Mesenchymal stem cell (in vitro differentiated cells and primary cell): ENCODE measurements at regions not wholly inside any gene's neighbourhood (a gene's known extent, or its start where the extent isn't known, plus 50 kb on each side); places are given as distances from the start of the nearest gene placed in this dataset.
A peak's percentile ranks its signal among the peaks of the same experiment; 100 is the strongest.
"Not testable (repeated sequence)": the region's sequence is repeated elsewhere in the genome, so short reads cannot be mapped to it uniquely, and the experiment has no call there.

Source experiments
- DNase-seq: peaks from one replicate; pipeline ENCODE4 v3.0.0-alpha.2; 2013
- H2AFZ ChIP-seq: one replicate; pipeline ENCODE4 v1.6.1; 2013; ENCODE audit warnings: low read depth, mild to moderate bottlenecking, control low read depth, inconsistent platforms, low read length, moderate library complexity
- H2AK5ac ChIP-seq: 2 replicates; pipeline ENCODE4 v1.6.1; 2013; ENCODE audit warnings: low read length, moderate library complexity, mild to moderate bottlenecking, inconsistent platforms; ENCODE audit not compliant: severe bottlenecking
- H2BK120ac ChIP-seq: one replicate; pipeline ENCODE4 v1.6.1; 2013; ENCODE audit warnings: low read depth, mild to moderate bottlenecking, inconsistent platforms, low read length, moderate library complexity
- H2BK12ac ChIP-seq, 2 experiments: one replicate each; pipeline ENCODE4 v1.6.1; 2013; ENCODE audit warnings: inconsistent platforms in 2 of 2, low read length in 2 of 2, mild to moderate bottlenecking in 2 of 2, moderate library complexity in 2 of 2, control low read depth in 1 of 2
- H2BK15ac ChIP-seq: one replicate; pipeline ENCODE4 v1.6.1; 2013; ENCODE audit warnings: mild to moderate bottlenecking, low read depth, inconsistent platforms; ENCODE audit not compliant: poor library complexity, severe bottlenecking
- H2BK5ac ChIP-seq: 2 replicates; pipeline ENCODE4 v1.6.1; 2013; ENCODE audit warnings: low read depth, mild to moderate bottlenecking, low read length, control low read depth, inconsistent platforms; ENCODE audit not compliant: poor library complexity, severe bottlenecking
- H3K14ac ChIP-seq, 2 experiments: one replicate each; pipeline ENCODE4 v1.6.1; 2013; ENCODE audit warnings: inconsistent platforms in 2 of 2, low read length in 2 of 2, control low read depth in 1 of 2, mild to moderate bottlenecking in 1 of 2, moderate library complexity in 1 of 2
- H3K18ac ChIP-seq, 2 experiments: one replicate each; pipeline ENCODE4 v1.6.1; 2013; ENCODE audit warnings: inconsistent platforms in 2 of 2, low read length in 2 of 2, control low read depth in 1 of 2, low read depth in 1 of 2, mild to moderate bottlenecking in 1 of 2
- H3K23ac ChIP-seq, 2 experiments: one replicate each; pipeline ENCODE4 v1.6.1; 2013; ENCODE audit warnings: inconsistent platforms in 2 of 2, low read length in 2 of 2, mild to moderate bottlenecking in 2 of 2, moderate library complexity in 2 of 2, control low read depth in 1 of 2
- H3K27ac ChIP-seq: 2 replicates; pipeline ENCODE4 v1.5.1; 2013; ENCODE audit warnings: mild to moderate bottlenecking, moderate library complexity, low read length, control low read depth, inconsistent platforms; ENCODE audit not compliant: poor library complexity, severe bottlenecking
- H3K27me3 ChIP-seq, 2 experiments: 2 replicates each; pipeline versions ENCODE4 v1.6.1 to v1.7.0; 2013; ENCODE audit warnings: low read length in 2 of 2, mild to moderate bottlenecking in 2 of 2, moderate library complexity in 2 of 2, control low read depth in 1 of 2, inconsistent platforms in 1 of 2; ENCODE audit not compliant: control insufficient read depth in 1 of 2, insufficient read depth in 1 of 2
- H3K36me3 ChIP-seq, 2 experiments: 2 replicates each; pipeline versions ENCODE4 v1.6.1 to v1.7.0; 2013; ENCODE audit warnings: low read length in 2 of 2, control low read depth in 1 of 2, inconsistent platforms in 1 of 2, low read depth in 1 of 2, mild to moderate bottlenecking in 1 of 2; ENCODE audit not compliant: insufficient read depth in 2 of 2, control insufficient read depth in 1 of 2
- H3K4ac ChIP-seq, 2 experiments: one replicate each; pipeline ENCODE4 v1.6.1; 2013; ENCODE audit warnings: inconsistent platforms in 2 of 2, low read length in 2 of 2, mild to moderate bottlenecking in 2 of 2, moderate library complexity in 2 of 2, control low read depth in 1 of 2, low read depth in 1 of 2
- H3K4me1 ChIP-seq: 2 replicates; pipeline ENCODE4 v1.6.1; 2013; ENCODE audit warnings: low read depth, low read length, control low read depth; ENCODE audit not compliant: control insufficient read depth, insufficient read depth
- H3K4me2 ChIP-seq: 2 replicates; pipeline ENCODE4 v1.6.1; 2013; ENCODE audit warnings: low read length, mild to moderate bottlenecking, inconsistent platforms; ENCODE audit not compliant: poor library complexity, severe bottlenecking
- H3K4me3 ChIP-seq, 2 experiments: 2 replicates each; pipeline versions ENCODE4 v1.5.1 to v1.7.0; 2013; ENCODE audit warnings: low read length in 2 of 2, mild to moderate bottlenecking in 2 of 2, control low read depth in 1 of 2, low read depth in 1 of 2; ENCODE audit not compliant: insufficient read depth in 1 of 2
- H3K79me1 ChIP-seq: replicated peaks from 2 replicates; pipeline ENCODE4 v1.6.1; 2013; ENCODE audit warnings: mild to moderate bottlenecking, control low read depth, low read length, inconsistent platforms; ENCODE audit not compliant: poor library complexity, severe bottlenecking
- H3K9ac ChIP-seq: 2 replicates; pipeline ENCODE4 v1.7.0; 2013; ENCODE audit warnings: mild to moderate bottlenecking, low read length, moderate library complexity
- H3K9me3 ChIP-seq: 2 replicates; pipeline ENCODE4 v1.7.0; 2013; ENCODE audit warnings: mild to moderate bottlenecking, low read length; ENCODE audit not compliant: control insufficient read depth
- H4K8ac ChIP-seq: one replicate; pipeline ENCODE4 v1.6.1; 2013; ENCODE audit warnings: inconsistent platforms, mild to moderate bottlenecking, low read length, moderate library complexity
- H4K91ac ChIP-seq: one replicate; pipeline ENCODE4 v1.6.1; 2013; ENCODE audit warnings: mild to moderate bottlenecking, low read length, inconsistent platforms
- WGBS: methylation state at CpG from one replicate; pipeline ENCODE4 v1.1.7; 2013; ENCODE audit warnings: mixed read lengths; 5-methylcytosine and 5-hydroxymethylcytosine counted together

DNA sequence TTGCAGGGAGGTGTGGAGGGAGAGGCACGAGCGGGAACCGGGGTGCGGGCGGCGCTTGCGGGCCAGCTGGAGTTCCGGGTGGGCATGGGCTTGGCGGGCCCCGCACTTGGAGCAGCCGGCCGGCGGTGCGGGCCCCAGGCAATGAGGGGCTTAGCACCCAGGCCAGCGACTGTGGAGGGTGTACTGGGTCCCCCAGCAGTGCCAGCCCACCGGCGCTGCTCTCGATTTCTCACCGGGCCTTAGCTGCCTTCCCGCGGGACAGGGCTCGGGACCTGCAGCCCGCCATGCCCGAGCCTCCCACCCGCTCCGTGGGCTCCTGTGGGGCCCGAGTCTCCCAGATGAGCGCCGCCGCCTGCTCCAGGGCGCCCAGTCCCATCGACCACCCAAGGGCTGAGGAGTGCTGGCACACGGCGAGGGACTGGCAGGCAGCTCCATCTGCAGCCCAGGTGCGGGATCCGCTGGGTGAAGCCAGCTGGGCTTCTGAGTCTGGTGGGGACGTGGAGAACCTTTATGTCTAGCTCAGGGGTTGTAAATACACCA lies 115.9 kb upstream of the NDN start:
- not testable (repeated sequence) for H2BK5ac ChIP-seq, H3K4me3 ChIP-seq, H3K9ac ChIP-seq, H3K79me1 ChIP-seq, H3K4ac ChIP-seq, H2AK5ac ChIP-seq, H3K27me3 ChIP-seq, H3K4me1 ChIP-seq, H4K8ac ChIP-seq, H2BK12ac ChIP-seq, DNase-seq, H3K27ac ChIP-seq, H2BK120ac ChIP-seq, H4K91ac ChIP-seq, H3K36me3 ChIP-seq, H3K18ac ChIP-seq, H3K9me3 ChIP-seq, H2BK15ac ChIP-seq, H2AFZ ChIP-seq, H3K14ac ChIP-seq, H3K23ac ChIP-seq, H3K4me2 ChIP-seq
- 88% methylated on average over 26 of the region's 37 CpGs for WGBS

DNA sequence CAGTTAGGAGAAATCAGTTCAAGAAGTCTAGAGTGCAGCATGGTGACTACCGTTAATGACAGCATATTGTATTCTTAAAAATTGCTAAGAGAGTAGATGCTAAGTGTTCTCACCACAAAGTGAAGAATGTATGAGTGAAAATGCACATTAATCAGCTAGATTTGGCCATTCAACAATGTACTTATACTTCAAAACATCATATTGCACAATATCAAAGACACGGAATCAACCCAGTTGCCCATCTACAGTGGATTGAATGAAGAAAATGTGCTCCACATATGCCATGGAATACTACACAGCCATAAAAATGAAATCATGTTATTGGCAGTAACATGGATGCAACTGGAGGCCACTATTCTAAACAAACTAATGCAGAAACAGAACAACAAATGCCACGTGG lies 119.9 kb upstream of the NDN start:
- Histone ChIP-seq H3K9ac (no peak overlapping the region), H2AK5ac (no peak overlapping the region), H3K79me1 (no peaks in the 10 kb centered on the region), H3K27me3 (no peaks in the 10 kb centered on the region), H3K4me1 (no peaks in the 10 kb centered on the region), H3K23ac (no peak overlapping the region), H2BK12ac (no peak overlapping the region), H3K18ac (no peak overlapping the region), H4K8ac (no peak overlapping the region), H2BK5ac (no peak overlapping the region), H3K4me3 (no peak overlapping the region), H2BK120ac (no peak overlapping the region), H3K27ac (no peak overlapping the region), H3K14ac (no peak overlapping the region), H4K91ac (no peak overlapping the region), H3K4ac (no peak overlapping the region), H3K4me2 (no peak overlapping the region), H3K9me3 (no peaks in the 10 kb centered on the region), H3K36me3 (no peaks in the 10 kb centered on the region), H2BK15ac (no peak overlapping the region), H2AFZ (no peak overlapping the region)
- 95% methylated on average over 2 of the region's 3 CpGs for whole genome bisulfite sequencing
- no peak for DNase-seq

DNA sequence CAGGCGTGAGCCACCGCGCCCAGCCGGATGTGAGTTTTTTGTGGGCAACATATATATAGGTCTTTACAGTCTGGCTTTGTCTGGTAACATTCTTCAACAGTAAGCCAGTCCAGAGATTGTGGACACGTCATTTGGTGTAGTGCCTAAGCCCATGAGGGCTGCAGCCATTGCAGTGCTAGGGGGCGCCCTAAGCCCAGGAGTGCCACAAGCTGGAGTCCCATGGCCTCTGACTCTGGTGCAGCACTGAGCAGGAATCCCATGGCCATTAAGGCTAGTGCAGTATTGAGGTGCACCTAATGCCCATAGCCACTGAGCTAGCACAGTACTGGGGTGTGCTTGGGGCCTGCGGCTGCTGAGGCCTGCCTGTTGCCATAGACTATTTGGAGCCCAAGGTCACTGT lies 136.4 kb upstream of the NDN start:
- WGBS = 68% methylated on average over 7 of the region's 7 CpGs
- H3K36me3 ChIP-seq = no peaks in the 10 kb centered on the region
- DNase-seq = peak; percentile 10

DNA sequence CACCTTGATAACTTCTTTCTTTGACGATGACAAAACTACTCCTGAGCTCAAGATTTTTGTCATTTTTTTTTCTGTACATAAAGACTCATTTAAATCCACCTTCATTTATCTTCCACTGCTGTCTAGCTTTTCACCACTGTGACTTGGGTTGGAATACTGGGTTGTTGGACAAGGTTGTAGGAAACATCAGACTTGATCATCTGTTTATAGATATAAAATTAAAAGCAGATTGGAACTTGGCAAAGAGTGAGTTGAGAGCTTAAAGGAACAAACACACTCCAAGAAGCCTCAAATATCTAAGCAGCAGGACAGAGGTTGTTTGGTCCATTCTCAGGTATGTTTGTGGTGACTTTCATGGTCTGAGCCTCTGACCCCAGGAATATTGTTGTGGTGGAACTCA lies 141.7 kb upstream of the NDN start:
- H3K9me3 ChIP-seq = no peaks in the 10 kb centered on the region
- H3K18ac ChIP-seq = no peak overlapping the region
- no peak overlapping the region for H2BK5ac ChIP-seq
- no peaks in the 10 kb centered on the region for H3K79me1 ChIP-seq
- no peak overlapping the region for H2AFZ ChIP-seq
- H3K36me3 ChIP-seq = no peaks in the 10 kb centered on the region
- H4K91ac ChIP-seq = no peak overlapping the region
- WGBS = 85% methylated on average over 1 of the region's 1 CpG
- no peak overlapping the region for H3K23ac ChIP-seq
- H3K4me3 ChIP-seq = no peak overlapping the region
- H2BK12ac ChIP-seq = no peak overlapping the region
- H2BK15ac ChIP-seq = no peak overlapping the region
- no peaks in the 10 kb centered on the region for H3K27me3 ChIP-seq
- no peak overlapping the region for H2BK120ac ChIP-seq
- H3K9ac ChIP-seq = no peak overlapping the region
- no peak overlapping the region for H3K4ac ChIP-seq
- H3K14ac ChIP-seq = no peak overlapping the region
- H3K27ac ChIP-seq = no peak overlapping the region
- no peaks in the 10 kb centered on the region for H3K4me1 ChIP-seq
- H3K4me2 ChIP-seq = no peak overlapping the region
- DNase-seq = no peak
- no peak overlapping the region for H4K8ac ChIP-seq
- no peak overlapping the region for H2AK5ac ChIP-seq

More for the DNA sequence above, 136.4 kb upstream of the NDN start:
- Histone ChIP-seq H2BK5ac (no peak overlapping the region), H3K4ac (no peak overlapping the region), H3K4me2 (no peak overlapping the region), H3K18ac (no peak overlapping the region), H4K91ac (no peak overlapping the region), H3K4me3 (no peak overlapping the region), H3K79me1 (no peaks in the 10 kb centered on the region), H3K27me3 (no peaks in the 10 kb centered on the region), H3K4me1 (peaks cover 2% of the 10 kb centered on the region), H2AK5ac (no peak overlapping the region), H3K23ac (no peak overlapping the region), H4K8ac (no peak overlapping the region), H3K14ac (no peak overlapping the region), H2BK15ac (no peak overlapping the region), H3K9me3 (no peaks in the 10 kb centered on the region), H3K27ac (no peak overlapping the region), H2BK120ac (no peak overlapping the region), H3K9ac (no peak overlapping the region), H2AFZ (no peak overlapping the region), H2BK12ac (no peak overlapping the region)
